ENCODE measurements at regions not wholly inside any gene's neighbourhood (a gene's known extent, or its start where the extent isn't known, plus 50 kb on each side); places are given as distances from the start of the nearest gene placed in this dataset.
A peak's percentile ranks its signal among the peaks of the same experiment; 100 is the strongest.
"Not testable (repeated sequence)": the region's sequence is repeated elsewhere in the genome, so short reads cannot be mapped to it uniquely, and the experiment has no call there.

GRCh38 chr1:234957330-234958065, 171.1 kb downstream of the TOMM20 start:
- peak in 2 of 3 experiments; percentile 56 to 82 for DNase-seq

DNA sequence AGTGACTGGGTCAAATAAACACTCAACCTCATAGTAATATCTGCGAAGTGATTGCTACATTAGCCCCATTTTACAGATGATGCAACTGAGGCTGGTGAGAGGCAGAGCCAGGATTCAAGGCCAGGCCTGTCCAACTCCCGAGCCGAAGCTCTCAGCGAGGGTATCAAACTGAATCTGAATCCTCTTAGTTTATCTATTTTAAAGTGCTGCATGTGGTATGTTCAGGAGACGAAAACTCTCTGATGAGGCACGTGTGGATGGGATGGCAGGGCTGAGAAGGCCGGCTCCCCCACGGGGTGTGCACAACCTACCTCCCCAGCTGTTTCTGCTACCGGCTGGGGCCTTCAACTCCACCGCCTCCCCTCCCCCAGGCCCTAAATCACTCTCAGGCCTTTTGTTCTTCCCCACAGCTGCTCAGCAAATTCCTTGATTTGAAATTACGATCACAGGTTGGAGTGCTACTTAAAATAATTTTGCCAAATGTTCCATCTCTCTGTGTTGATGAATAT, 171.8 kb downstream of the TOMM20 start:
- DNase-seq: peak; percentile 26 to 82 (median 58)

GRCh38 chr1:234955107-234955731, 173.4 kb downstream of the TOMM20 start:
- no peak for DNase-seq

- no peak for DNase-seq
These were observed 174.0 kb downstream of the TOMM20 start for GRCh38 chr1:234954613-234955012.

DNA sequence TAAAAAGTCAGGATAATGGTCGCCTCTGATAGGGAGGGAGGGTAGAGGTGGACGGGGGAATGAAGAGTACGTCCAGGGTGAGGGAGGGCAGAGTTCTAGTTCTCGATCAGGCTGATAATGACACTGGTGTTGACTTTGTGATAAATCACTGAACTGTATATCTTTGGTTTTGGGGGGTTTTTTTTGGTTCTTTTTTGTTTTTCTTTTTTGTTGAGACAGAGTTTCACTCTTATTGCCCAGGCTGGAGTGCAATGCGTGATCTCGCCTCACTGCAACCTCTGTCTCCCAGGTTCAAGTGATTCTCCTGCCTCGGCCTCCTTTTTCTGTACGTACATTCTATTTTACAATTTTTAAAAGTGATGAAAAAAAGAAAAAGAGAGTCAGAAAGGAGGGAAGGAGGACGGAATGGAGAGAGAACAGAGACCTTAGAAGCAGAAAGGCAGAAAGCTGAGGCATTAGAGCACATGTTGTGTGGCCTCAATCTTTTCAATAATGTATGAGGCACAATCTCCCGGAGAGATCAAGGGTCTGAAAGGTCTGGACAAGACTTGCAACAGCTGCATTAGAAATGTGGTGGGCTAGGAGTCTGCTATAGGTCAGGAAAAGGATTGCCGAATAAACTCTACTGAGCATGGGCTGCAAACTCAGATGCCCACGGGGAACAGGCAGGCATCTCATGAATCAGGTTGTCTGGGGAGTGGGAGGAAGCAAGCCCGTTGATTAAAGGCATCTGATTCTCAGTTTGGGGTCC, 174.8 kb downstream of the TOMM20 start:
- no peak for DNase-seq

- DNase-seq: no peak
These were observed 178.0 kb downstream of the TOMM20 start for GRCh38 chr1:234950598-234950997.

GRCh38 chr1:234949528-234949927, 179.1 kb downstream of the TOMM20 start:
- DNase-seq: not testable (repeated sequence)

DNA sequence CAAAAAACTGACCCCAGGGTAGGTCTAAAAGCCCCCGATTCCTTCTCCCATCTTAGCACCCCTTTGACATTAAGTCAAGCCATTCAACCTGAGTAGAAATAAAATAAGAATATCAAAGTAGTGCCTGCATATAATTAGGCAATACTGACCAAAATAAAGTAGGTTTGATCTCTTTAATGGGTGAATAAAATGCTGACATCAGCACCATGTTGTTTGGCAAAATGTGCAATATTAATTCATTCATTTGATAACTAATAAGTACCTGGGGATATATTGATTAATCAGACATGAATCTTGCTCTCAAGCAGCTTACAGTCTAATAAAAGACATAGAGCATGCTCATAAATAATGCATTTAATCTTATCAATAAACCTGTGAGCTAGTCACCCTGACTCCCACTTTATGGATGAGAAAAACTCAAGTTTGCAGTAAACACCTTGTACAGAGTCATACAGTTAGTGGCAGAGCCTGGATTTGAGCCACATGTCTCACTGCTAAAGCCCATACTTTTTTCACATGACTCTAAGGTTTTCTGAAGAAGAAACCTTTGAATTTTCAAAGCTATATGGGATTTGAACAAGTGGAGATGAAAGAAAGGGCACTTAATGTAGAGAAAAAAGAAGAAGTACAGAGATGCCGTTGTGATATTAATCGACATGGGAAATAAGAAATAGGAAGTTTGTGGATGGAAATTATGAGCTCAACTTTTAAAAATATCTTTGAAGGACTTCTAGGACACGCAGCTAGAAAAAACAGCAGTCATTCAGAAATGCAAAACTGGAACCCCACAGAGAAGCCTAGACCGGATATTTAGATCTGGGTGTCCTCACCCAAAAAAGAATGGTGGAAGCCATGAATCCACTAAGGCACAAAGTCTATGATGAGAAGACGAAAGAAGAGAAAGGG, 183.9 kb downstream of the TOMM20 start:
- no peak for DNase-seq

GRCh38 chr1:234943836-234944402, 184.7 kb downstream of the TOMM20 start:
- peak in 1 of 3 experiments; percentile 82 for DNase-seq

GRCh38 chr1:234942879-234943506, 185.6 kb downstream of the TOMM20 start:
- DNase-seq: no peak

GRCh38 chr1:234942012-234942332, 186.7 kb downstream of the TOMM20 start:
- DNase-seq: no peak

DNA sequence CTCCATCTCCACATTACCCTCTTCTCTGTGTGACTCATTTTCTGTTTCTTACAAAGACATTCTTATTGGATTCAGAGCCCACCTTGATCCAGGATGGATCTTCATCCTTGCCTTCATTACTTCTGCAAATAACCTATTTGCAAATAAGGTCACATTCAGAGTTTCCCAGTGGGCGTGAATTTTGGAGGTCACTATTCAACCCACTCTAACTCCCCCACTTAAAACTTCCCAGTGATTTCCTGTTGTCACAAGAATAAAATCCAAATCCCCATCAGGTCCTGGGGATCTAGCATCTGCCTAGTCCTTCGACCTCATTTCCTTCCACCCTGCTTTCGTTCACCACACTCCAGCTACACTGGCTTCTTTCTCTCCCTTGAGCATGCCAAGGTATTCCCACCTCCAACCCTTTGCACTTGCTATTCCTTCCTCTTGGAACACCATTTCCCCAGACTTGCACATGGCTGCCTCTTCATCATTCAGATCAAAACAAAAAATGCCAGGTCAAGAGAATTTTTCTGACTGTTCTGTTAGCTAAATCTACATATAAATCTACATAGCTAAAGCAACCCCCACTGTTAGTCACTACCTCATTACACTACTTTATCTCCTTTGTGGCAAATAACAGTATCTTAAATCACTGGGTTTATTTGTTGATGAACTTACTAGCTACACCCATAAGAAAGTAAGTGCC, 187.2 kb downstream of the TOMM20 start:
- DNase-seq: no peak

- DNase-seq: no peak
These were observed 187.8 kb downstream of the TOMM20 start for GRCh38 chr1:234940841-234941240.

GRCh38 chr1:234938924-234939323, 189.7 kb downstream of the TOMM20 start:
- DNase-seq: no peak

- no peak for DNase-seq
These were observed 190.5 kb downstream of the TOMM20 start for GRCh38 chr1:234938135-234938534.

DNA sequence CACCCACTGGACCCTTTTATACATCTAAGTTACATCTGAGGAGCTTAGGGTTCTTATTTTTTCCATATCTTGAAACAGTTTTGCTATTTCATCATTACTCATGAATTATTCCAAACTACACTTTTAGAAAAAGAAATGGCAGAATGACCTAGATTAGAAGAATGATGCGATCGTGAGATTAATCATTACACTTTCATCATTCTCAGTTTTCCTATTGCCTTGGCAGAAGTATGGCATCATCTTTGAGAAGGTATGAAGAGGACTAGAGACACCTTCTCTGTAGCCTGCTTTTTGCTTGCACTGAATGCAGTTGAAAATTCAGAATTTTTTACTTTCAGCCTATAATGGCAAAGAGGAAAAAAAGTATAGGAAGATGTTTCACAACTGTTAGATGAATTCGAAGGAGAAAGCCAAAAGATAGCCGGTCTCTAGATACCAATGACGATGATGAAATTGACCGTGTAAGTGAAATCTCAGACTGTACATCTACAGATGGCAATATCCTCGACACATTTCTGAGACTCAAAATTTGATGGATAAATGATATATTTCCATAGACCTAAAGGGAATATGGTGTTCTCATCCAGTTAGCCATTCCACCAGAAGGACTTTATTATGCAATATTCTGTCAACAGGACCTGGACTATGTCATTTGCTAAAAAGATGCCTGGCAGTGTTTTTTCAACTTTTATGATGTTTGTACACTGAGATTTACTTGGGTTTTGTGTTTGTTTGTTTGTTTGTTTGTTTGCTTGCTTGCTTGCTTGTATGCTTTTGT, 191.8 kb downstream of the TOMM20 start:
- DNase-seq: no peak

- no peak for DNase-seq
These were observed 194.0 kb downstream of the TOMM20 start for GRCh38 chr1:234934611-234935033.

- no peak for DNase-seq
These were observed 195.2 kb downstream of the TOMM20 start for GRCh38 chr1:234933475-234933874.

DNA sequence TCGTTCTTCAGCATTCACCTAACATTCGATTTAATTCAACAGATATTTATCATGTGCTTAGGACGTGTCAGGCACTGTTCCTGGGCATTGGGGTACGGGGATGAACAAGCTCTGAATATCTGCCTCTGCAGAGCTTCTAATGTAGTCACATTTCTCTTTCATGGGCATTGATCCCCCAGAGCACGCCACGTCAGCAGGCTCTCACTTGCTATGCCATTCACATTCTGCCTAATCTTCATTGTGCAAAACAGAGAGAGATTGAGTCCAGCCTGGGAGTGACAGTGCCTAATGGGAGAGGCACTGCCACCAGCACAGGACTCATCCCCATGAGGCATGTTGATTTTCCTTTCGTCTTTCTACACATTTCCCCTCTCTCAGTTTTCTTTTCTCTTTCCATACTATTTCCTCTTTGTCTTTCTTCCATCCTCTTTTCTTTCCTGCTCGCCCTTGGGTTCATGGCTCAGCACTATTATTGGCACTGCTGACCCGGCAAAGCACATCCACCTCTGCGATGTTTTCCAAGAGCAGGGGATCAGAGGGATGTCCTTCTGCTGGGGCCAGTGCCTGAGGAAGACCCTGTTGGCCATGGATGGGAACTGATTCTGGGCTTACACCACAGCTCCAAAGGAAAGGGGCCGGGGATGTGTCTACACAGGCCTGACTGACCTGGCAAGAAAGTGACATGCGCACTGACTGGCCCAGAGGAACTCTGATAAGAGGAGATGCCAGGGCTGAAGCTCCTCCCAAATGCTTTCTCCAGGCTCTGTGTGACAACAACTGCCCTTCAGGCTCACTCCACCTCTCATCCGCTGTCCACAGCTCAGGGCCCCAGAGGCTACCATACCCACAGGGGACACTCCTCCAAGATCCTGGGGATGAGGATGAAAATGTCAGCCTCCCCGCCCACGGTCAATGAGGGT, 195.9 kb downstream of the TOMM20 start:
- no peak for DNase-seq

All from NCI-H1417 (cell line).